ENCODE measurements at regions not wholly inside any gene's neighbourhood (a gene's known extent, or its start where the extent isn't known, plus 50 kb on each side); places are given as distances from the start of the nearest gene placed in this dataset.

- DNase-seq (ENCODE audit: low read depth), result no peak
Measured at GRCh38 chr13:33466262-33466661, 180.7 kb upstream of the STARD13 start.

- no peak for DNase-seq (ENCODE audit: low read depth)
Measured at GRCh38 chr13:33467556-33467955, 182.0 kb upstream of the STARD13 start.

GRCh38 chr13:33471204-33471603 is 185.6 kb upstream of the STARD13 start:
- DNase-seq (ENCODE audit: low read depth), result no peak

- DNase-seq (ENCODE audit: low read depth), result no peak
Measured at GRCh38 chr13:33472446-33472845, 186.9 kb upstream of the STARD13 start.

GRCh38 chr13:33479105-33479504 is 193.6 kb upstream of the STARD13 start:
- no peak for DNase-seq (ENCODE audit: low read depth)

- DNase-seq (ENCODE audit: low read depth), result no peak
Measured at GRCh38 chr13:33480561-33480960, 195.0 kb upstream of the STARD13 start.

GRCh38 chr13:33483471-33483870 is 197.9 kb upstream of the STARD13 start:
- DNase-seq (ENCODE audit: low read depth), result no peak

GRCh38 chr13:33485247-33485646 is 199.7 kb upstream of the STARD13 start:
- DNase-seq (ENCODE audit: low read depth), result no peak

- no peak for DNase-seq (ENCODE audit: low read depth)
Measured at GRCh38 chr13:33487575-33488243, 202.2 kb upstream of the STARD13 start.

GRCh38 chr13:33489563-33489962 is 204.0 kb upstream of the STARD13 start:
- DNase-seq (ENCODE audit: low read depth), result no peak

GRCh38 chr13:33490461-33491327 is 205.1 kb upstream of the STARD13 start:
- DNase-seq (ENCODE audit: low read depth), result no peak

GRCh38 chr13:33493672-33494365 is 208.3 kb upstream of the STARD13 start:
- DNase-seq (ENCODE audit: low read depth), result no peak

- no peak for DNase-seq (ENCODE audit: low read depth)
Measured at GRCh38 chr13:33494596-33495204, 209.1 kb upstream of the STARD13 start.

- DNase-seq (ENCODE audit: low read depth), result no peak
Measured at GRCh38 chr13:33496336-33496735, 210.8 kb upstream of the STARD13 start.

GRCh38 chr13:33497146-33497845 is 211.7 kb upstream of the STARD13 start:
- no peak for DNase-seq (ENCODE audit: low read depth)

GRCh38 chr13:33508060-33508459 is 222.5 kb upstream of the STARD13 start:
- no peak for DNase-seq (ENCODE audit: low read depth)

- DNase-seq (ENCODE audit: low read depth), result no peak
Measured at GRCh38 chr13:33509642-33510229, 224.2 kb upstream of the STARD13 start.

GRCh38 chr13:33510350-33510970 is 224.9 kb upstream of the STARD13 start:
- no peak for DNase-seq (ENCODE audit: low read depth)

- no peak for DNase-seq (ENCODE audit: low read depth)
Measured at GRCh38 chr13:33512880-33513554, 227.5 kb upstream of the STARD13 start.

GRCh38 chr13:33514362-33514761 is 228.8 kb upstream of the STARD13 start:
- DNase-seq (ENCODE audit: low read depth), result no peak

Data from activated T-helper 1 cell treated with Interleukin-2 at 50 U/mL for 16 hours (primary cell).